Fibroblast of skin of abdomen (primary cell): ENCODE measurements at regions not wholly inside any gene's neighbourhood (a gene's known extent, or its start where the extent isn't known, plus 50 kb on each side); places are given as distances from the start of the nearest gene placed in this dataset.
A peak's percentile ranks its signal among the peaks of the same experiment; 100 is the strongest.
"Not testable (repeated sequence)": the region's sequence is repeated elsewhere in the genome, so short reads cannot be mapped to it uniquely, and the experiment has no call there.

Experiments
- DNase-seq: peaks from one replicate; pipeline ENCODE4 v3.0.0-alpha.2; 2013

- no peak for DNase-seq
Observed at GRCh38 chr14:34086223-34086757, 135.4 kb upstream of the EGLN3 start.

DNA sequence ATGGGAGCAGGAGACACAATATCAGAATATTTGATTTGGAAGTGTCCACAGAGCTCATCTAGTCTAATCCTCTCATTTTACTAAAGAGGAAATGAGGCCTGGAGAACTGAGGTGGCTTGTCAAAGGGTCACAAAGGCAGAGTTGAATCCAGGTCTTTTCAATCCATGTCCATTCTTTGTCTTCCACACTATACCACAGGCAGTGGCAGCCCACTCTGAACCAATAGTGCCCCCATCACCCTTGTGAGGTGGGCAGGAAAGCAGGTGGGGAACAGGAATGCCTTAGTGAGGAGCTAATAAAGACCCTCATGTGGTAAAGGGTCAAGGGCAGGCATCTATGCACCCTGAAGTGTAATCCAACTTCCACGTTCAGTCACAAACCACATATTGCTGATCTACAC, 134.8 kb upstream of the EGLN3 start:
- no peak for DNase-seq

DNA sequence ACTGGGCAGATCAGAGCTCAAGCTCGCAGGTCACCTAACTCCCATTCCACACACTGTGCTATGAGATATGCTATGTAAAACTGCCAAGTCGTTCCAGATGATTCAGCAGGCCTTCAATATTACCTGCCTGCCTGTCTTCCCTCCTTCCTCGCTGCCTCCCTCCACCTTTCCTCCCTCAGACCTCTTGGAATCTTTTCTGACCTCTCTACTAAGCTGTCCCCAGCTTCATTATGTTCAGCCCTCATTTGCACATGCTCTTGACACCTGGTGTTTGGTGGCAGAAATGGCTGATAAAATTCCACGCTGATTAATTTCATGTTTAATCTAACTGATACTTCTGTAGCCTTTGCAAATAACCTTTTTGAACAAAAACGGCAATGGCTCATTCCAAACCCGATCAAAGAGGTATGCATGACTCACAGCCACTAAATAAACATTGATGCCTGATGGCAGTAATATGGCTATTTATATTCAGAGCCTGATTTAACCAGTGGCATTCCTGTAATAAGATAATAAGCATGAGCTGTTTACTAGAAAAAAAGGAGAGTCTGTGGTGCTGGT, 130.8 kb upstream of the EGLN3 start:
- peak; percentile 47 for DNase-seq

DNA sequence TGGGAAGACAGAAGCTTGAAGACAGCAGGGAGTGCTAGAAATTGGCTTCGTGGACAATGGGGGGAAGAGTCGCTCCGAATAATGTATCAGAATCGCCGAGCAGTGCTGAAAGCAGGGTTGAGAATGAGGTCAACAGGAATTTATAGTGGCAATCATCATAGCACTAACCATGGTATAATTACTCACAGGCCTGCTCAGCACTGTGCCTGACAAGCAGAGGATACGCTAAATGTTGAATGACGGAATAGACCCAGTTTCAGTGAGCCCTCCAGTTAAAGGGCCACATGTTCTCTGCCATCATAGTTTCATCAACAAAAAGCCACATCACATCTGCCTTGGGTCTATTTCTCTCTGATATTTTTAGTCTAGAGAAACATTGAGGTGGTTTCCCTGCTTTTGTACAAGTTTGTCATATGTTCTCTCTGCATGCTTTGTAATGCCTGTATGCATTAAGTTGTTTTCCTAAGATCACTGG, 130.3 kb upstream of the EGLN3 start:
- DNase-seq: peak; percentile 67

DNA sequence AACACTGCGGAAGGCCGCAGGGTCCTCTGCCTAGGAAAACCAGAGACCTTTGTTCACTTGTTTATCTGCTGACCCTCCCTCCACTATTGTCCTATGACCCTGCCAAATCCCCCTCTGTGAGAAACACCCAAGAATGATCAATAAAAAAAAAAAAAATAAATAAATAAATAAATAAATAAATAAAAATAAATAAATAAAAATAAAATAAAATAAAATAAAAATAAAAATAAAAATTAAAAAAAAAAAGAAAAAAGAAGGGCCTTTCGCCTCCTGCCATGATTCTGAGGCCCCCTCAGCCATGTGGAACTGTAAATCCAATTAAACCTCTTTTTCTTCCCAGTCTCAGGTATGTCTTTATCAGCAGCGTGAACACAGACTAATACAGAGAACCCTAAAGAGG, 128.8 kb upstream of the EGLN3 start:
- DNase-seq: not testable (repeated sequence)

- DNase-seq: no peak
Observed at GRCh38 chr14:34078117-34078743, 127.4 kb upstream of the EGLN3 start.

GRCh38 chr14:34075826-34076225, 125.0 kb upstream of the EGLN3 start:
- no peak for DNase-seq

- no peak for DNase-seq
Observed at GRCh38 chr14:34075042-34075744, 124.3 kb upstream of the EGLN3 start.

- DNase-seq: no peak
Observed at GRCh38 chr14:34072921-34073320, 122.0 kb upstream of the EGLN3 start.

- no peak for DNase-seq
Observed at GRCh38 chr14:34072401-34072800, 121.5 kb upstream of the EGLN3 start.

DNA sequence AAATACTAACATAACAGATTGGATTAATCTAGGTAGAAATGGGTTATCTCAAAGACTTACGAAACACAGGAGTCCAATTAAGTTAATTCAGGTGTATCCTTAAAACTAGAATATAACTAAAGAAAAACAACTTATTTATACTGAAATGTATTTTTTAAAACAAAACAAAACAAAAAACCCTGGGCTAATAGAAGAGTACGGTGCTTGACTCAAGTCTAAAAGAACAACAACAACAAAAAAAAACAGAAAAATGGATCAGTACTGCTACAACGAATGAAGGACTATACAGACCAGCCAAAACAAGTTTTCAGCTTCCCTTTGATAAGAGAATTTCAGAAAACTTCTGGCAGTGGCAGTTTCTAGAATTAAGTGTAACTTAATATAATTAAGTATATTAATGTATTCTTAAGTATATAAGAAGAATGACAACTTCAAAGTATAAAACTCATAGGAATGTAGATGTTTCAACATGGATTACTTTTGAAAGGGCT, 120.1 kb upstream of the EGLN3 start:
- DNase-seq: no peak

GRCh38 chr14:34069854-34070582, 119.1 kb upstream of the EGLN3 start:
- no peak for DNase-seq

DNA sequence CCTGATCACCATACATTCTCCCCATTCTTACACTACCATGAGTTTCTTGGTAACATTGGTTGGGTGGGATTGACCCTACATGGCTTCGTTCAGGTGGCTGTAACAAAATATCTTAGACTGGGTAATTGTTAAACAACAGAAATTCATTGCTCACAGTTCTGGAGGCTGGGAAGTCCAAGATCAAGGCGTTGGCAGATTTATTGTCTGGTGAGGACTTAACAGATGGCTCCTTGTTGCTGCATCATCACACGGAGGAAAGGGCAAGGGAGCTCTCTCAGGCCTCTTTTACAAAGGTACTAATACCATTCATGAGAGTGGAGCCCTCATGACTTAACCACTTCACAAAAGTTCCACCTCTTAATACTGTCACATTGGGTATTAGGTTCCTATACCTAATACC, 116.7 kb upstream of the EGLN3 start:
- no peak for DNase-seq

- no peak for DNase-seq
Observed at GRCh38 chr14:34065690-34066391, 115.0 kb upstream of the EGLN3 start.

DNA sequence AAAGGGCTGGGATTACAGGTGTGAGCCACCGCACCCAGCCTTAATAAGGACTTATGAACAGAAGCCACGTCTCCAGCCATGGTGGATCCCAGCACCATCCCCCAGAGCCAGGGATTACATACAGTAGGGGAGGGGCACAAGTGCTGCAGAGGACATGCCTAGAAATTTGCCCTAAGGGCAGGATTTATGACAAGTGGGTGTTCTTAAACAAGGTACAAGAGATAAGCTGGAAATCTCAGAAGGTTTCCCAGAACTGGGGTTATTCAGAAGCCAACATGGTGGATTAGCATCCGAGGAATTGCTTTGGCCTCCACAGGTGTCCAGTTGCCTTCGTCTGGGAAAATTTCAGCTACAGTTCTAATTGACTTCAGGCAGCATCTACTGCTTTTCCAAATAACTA, 114.4 kb upstream of the EGLN3 start:
- no peak for DNase-seq

DNA sequence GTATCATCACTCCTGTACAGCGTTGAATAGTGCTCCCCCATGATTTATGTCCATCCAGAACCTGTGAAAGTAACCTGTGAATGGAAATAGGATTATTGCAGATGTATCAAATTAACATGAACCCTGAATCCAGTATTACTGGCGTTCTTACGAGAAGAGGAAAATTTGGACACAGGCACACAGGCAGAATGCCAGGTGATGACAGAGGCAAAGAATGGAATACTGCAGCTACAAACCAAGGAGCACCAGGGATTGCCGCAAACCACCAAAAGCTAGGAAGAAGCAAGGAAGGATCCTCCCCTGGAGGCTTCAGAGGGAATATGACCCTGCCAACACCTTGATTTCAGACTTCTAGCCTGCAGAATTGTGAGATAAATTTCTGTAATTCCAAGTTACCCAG, 113.5 kb upstream of the EGLN3 start:
- peak; percentile 75 for DNase-seq

DNA sequence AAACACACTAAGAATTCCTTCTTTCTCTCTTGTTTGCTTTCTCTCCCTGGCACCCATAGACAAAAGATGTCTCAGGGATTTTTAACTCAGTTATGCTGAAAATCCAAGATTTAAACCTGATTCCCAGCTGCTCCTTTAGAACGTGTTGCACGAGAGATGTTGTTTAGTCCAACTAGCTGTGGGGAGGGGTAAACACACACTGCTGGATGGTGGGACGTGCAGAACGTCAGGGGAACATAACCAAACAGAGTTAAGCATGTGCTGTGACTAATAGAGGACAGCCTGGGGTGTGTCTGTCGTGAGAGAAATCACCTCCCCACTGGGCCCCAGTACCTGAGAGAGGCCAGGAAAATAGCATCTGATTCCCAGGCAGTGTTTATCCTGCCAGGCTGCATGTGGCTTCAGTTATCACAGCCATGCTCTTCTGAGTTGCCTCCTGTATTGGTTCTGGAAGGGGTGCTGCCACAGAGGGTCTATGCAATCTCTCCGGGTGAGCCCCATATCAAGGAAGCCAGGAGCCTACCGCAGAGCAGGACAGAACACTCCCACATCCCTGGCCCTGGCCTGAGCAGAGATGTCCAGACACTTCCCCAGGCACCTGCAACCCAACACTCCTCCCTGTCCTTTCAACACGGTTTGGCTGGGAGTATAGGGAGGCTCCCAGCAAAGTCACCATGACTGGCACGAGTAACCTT, 112.7 kb upstream of the EGLN3 start:
- DNase-seq: no peak

GRCh38 chr14:34063042-34063441, 112.2 kb upstream of the EGLN3 start:
- DNase-seq: no peak

- DNase-seq: no peak
Observed at GRCh38 chr14:34062353-34062973, 111.6 kb upstream of the EGLN3 start.

DNA sequence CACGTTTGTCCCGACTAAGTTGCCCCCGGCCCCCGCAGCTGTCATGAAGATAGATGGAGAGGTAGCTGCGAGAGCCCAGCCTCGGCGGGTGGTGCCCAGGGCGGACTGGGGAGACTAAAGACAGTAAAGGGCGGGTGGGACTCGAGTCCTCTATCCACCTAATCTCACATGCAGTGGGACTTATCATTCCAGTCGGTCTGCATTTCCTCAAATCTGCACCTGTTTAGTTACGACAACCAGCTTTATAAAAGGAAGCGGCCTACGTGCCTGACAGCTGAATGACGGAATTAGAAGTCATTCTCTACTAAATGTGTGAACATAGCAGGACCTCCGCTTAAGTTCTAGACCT, 109.8 kb upstream of the EGLN3 start:
- no peak for DNase-seq

DNA sequence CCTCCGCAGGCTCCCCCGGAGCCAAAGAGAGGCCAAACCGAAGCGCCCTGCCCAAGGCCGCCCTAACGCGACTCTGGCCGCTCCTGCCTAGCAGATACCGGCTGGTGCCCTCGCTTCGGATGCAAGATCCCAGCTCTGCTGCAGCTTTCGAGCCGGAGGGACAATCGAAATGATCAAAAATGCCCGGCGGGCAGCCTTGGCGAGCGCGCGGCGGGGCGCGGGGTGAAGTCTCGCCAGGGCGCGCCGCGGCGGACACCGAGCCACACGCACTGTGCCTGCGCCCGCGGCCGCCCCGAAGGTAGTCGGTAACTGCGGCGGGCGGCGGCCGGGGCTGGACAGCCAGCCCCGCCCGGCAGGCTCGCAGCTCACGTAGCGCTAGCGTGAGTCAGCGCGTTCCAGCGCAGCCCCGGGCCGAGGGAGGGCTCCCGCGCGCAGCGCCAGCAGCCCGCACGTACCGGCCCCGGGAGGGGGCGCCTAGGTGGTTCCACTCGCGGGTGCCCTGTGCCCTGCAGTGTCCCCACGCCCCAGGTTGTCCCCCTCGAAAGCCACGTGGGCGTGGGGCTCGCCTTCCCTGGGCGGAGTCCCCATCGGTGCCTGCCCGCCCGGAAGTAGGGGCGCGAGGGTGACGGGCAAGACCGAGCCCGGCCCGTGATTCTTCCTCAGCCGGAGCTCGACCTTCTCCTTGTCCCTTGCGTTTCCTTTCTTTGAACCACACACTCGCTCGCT, 109.2 kb upstream of the EGLN3 start:
- DNase-seq: peak; percentile 78
